GM04503 (cell line): ENCODE measurements at regions not wholly inside any gene's neighbourhood (a gene's known extent, or its start where the extent isn't known, plus 50 kb on each side); places are given as distances from the start of the nearest gene placed in this dataset.
A peak's percentile ranks its signal among the peaks of the same experiment; 100 is the strongest.
"Not testable (repeated sequence)": the region's sequence is repeated elsewhere in the genome, so short reads cannot be mapped to it uniquely, and the experiment has no call there.

Experiments
- DNase-seq: peaks from one replicate; pipeline ENCODE4 v3.0.0-alpha.2; 2012; ENCODE audit warnings: low read depth

GRCh38 chr3:816605-817004 lies 276.2 kb upstream of the CNTN6 start:
- no peak for DNase-seq

- DNase-seq, result no peak
Observed at GRCh38 chr3:834679-835078, 258.1 kb upstream of the CNTN6 start.

- DNase-seq, result no peak
Observed at GRCh38 chr3:835096-835495, 257.7 kb upstream of the CNTN6 start.

- DNase-seq, result no peak
Observed at GRCh38 chr3:839981-840380, 252.8 kb upstream of the CNTN6 start.

- no peak for DNase-seq
Observed at GRCh38 chr3:851098-851790, 241.6 kb upstream of the CNTN6 start.

- no peak for DNase-seq
Observed at GRCh38 chr3:852033-852432, 240.8 kb upstream of the CNTN6 start.

GRCh38 chr3:853489-853888 lies 239.3 kb upstream of the CNTN6 start:
- no peak for DNase-seq

GRCh38 chr3:859135-859534 lies 233.7 kb upstream of the CNTN6 start:
- no peak for DNase-seq

GRCh38 chr3:861721-862120 lies 231.1 kb upstream of the CNTN6 start:
- no peak for DNase-seq

GRCh38 chr3:869269-869668 lies 223.6 kb upstream of the CNTN6 start:
- no peak for DNase-seq

GRCh38 chr3:869734-870133 lies 223.1 kb upstream of the CNTN6 start:
- no peak for DNase-seq

GRCh38 chr3:871651-872050 lies 221.2 kb upstream of the CNTN6 start:
- DNase-seq, result no peak

GRCh38 chr3:877001-877400 lies 215.8 kb upstream of the CNTN6 start:
- no peak for DNase-seq

- no peak for DNase-seq
Observed at GRCh38 chr3:878746-879145, 214.1 kb upstream of the CNTN6 start.

- DNase-seq, result no peak
Observed at GRCh38 chr3:880371-880770, 212.5 kb upstream of the CNTN6 start.

- peak; percentile 8 for DNase-seq
Observed at GRCh38 chr3:882533-882932, 210.3 kb upstream of the CNTN6 start.

GRCh38 chr3:901953-902778 lies 190.7 kb upstream of the CNTN6 start:
- no peak for DNase-seq

- no peak for DNase-seq
Observed at GRCh38 chr3:905217-905616, 187.6 kb upstream of the CNTN6 start.

GRCh38 chr3:906739-907138 lies 186.1 kb upstream of the CNTN6 start:
- DNase-seq, result no peak

GRCh38 chr3:908839-909238 lies 184.0 kb upstream of the CNTN6 start:
- DNase-seq, result no peak

- not testable (repeated sequence) for DNase-seq
Observed at GRCh38 chr3:912717-913116, 180.1 kb upstream of the CNTN6 start.

- no peak for DNase-seq
Observed at GRCh38 chr3:923161-923910, 169.5 kb upstream of the CNTN6 start.

- no peak for DNase-seq
Observed at GRCh38 chr3:930866-931265, 162.0 kb upstream of the CNTN6 start.
